A204.1 (cell line): ENCODE measurements at regions not wholly inside any gene's neighbourhood (a gene's known extent, or its start where the extent isn't known, plus 50 kb on each side); places are given as distances from the start of the nearest gene placed in this dataset.

ENCODE experiments used
- FAIRE-seq: peaks from 2 replicates; lab custom pipeline; 2012; peaks lifted over from hg19 to GRCh38; lab: Jason Lieb, UNC

GRCh38 chr10:63744060-63744941, 223.1 kb downstream of the REEP3 start:
- no peak for FAIRE-seq

GRCh38 chr10:63749915-63750314, 228.7 kb downstream of the REEP3 start:
- no peak for FAIRE-seq

- no peak for FAIRE-seq
Observed at GRCh38 chr10:63751836-63752235, 230.6 kb downstream of the REEP3 start.

GRCh38 chr10:63752318-63752717, 231.1 kb downstream of the REEP3 start:
- FAIRE-seq, result no peak

GRCh38 chr10:63753808-63754207, 232.6 kb downstream of the REEP3 start:
- FAIRE-seq, result no peak

- no peak for FAIRE-seq
Observed at GRCh38 chr10:63755441-63755840, 234.2 kb downstream of the REEP3 start.

- FAIRE-seq, result no peak
Observed at GRCh38 chr10:63757067-63757466, 235.9 kb downstream of the REEP3 start.

GRCh38 chr10:63758080-63758479, 236.9 kb downstream of the REEP3 start:
- no peak for FAIRE-seq

- FAIRE-seq, result no peak
Observed at GRCh38 chr10:63759335-63759734, 238.1 kb downstream of the REEP3 start.

GRCh38 chr10:63760034-63760707, 239.0 kb downstream of the REEP3 start:
- FAIRE-seq, result no peak

- FAIRE-seq, result no peak
Observed at GRCh38 chr10:63760708-63761047, 239.5 kb downstream of the REEP3 start.

- no peak for FAIRE-seq
Observed at GRCh38 chr10:63761243-63761642, 240.0 kb downstream of the REEP3 start.

GRCh38 chr10:63763744-63764143, 242.5 kb downstream of the REEP3 start:
- FAIRE-seq, result no peak

- FAIRE-seq, result no peak
Observed at GRCh38 chr10:63765126-63765525, 243.9 kb downstream of the REEP3 start.

- no peak for FAIRE-seq
Observed at GRCh38 chr10:63766745-63767137, 245.5 kb downstream of the REEP3 start.

- FAIRE-seq, result peak; percentile 98
Observed at GRCh38 chr10:63767138-63767801, 246.1 kb downstream of the REEP3 start.

- FAIRE-seq, result no peak
Observed at GRCh38 chr10:63769367-63769766, 248.2 kb downstream of the REEP3 start.

GRCh38 chr10:63770523-63770922, 249.3 kb downstream of the REEP3 start:
- no peak for FAIRE-seq

- no peak for FAIRE-seq
Observed at GRCh38 chr10:63772491-63772890, 251.3 kb downstream of the REEP3 start.

- FAIRE-seq, result no peak
Observed at GRCh38 chr10:63773106-63773505, 251.9 kb downstream of the REEP3 start.

- no peak for FAIRE-seq
Observed at GRCh38 chr10:63773962-63774361, 252.8 kb downstream of the REEP3 start.

- FAIRE-seq, result no peak
Observed at GRCh38 chr10:63780101-63780500, 258.9 kb downstream of the REEP3 start.

GRCh38 chr10:63781226-63781625, 260.0 kb downstream of the REEP3 start:
- no peak for FAIRE-seq
